H1 (cell line): ENCODE measurements at regions not wholly inside any gene's neighbourhood (a gene's known extent, or its start where the extent isn't known, plus 50 kb on each side); places are given as distances from the start of the nearest gene placed in this dataset.

Source experiments
- CTCF ChIA-PET: fragments of 300-600 bp; sonication (Branson Sonifier 250); formaldehyde crosslinking; loops from one replicate; lab custom pipeline; 2021; ENCODE audit not compliant: partially characterized antibody; lab: Charles Lee
- POLR2A ChIA-PET: fragments of 300-600 bp; sonication (Branson Sonifier 250); formaldehyde crosslinking; loops from one replicate; lab custom pipeline; 2021; ENCODE audit warnings: inconsistent platforms; ENCODE audit not compliant: partially characterized antibody; lab: Charles Lee
- DNase-seq, 2 experiments: peaks; one replicate each; pipeline versions ENCODE4 v3.0.0 to v3.0.0-alpha.2; 2010 to 2022; ENCODE audit warnings: low spot score in 2 of 2, low read depth in 1 of 2, mixed read lengths in 1 of 2
- FAIRE-seq: peaks from 2 replicates; lab custom pipeline; 2011; peaks lifted over from hg19 to GRCh38; lab: Jason Lieb, UNC
- H2AFZ ChIP-seq: 2 replicates; pipeline ENCODE4 v1.8.1; 2012; ENCODE audit warnings: low read length, inconsistent platforms
- H2AK5ac ChIP-seq: 2 replicates; pipeline ENCODE4 v1.6.1; 2013; ENCODE audit warnings: low read depth, low read length
- H2BK120ac ChIP-seq: replicated peaks from 2 replicates; pipeline ENCODE3; 2013; ENCODE audit warnings: low read depth, low read length, inconsistent platforms
- H2BK12ac ChIP-seq: 2 replicates; pipeline ENCODE4 v1.6.1; 2013; ENCODE audit warnings: low read depth, low read length
- H2BK15ac ChIP-seq: 2 replicates; pipeline ENCODE4 v1.6.1; 2013; ENCODE audit warnings: low read length
- H2BK20ac ChIP-seq: 2 replicates; pipeline ENCODE4 v1.6.1; 2013; ENCODE audit warnings: low read length
- H2BK5ac ChIP-seq: 2 replicates; pipeline ENCODE4 v1.6.1; 2013; ENCODE audit warnings: low read depth, low read length
- H3K14ac ChIP-seq: 2 replicates; pipeline ENCODE4 v1.6.1; 2013; ENCODE audit warnings: inconsistent platforms; ENCODE audit not compliant: insufficient read length
- H3K18ac ChIP-seq: 2 replicates; pipeline ENCODE4 v1.6.1; 2013; ENCODE audit warnings: low read length; ENCODE audit errors: extremely low read depth
- H3K23ac ChIP-seq: 2 replicates; pipeline ENCODE4 v1.6.1; 2013; ENCODE audit warnings: inconsistent platforms; ENCODE audit not compliant: insufficient read length
- H3K23me2 ChIP-seq: 2 replicates; pipeline ENCODE4 v1.6.1; 2013; ENCODE audit warnings: low read depth, low read length
- H3K27ac ChIP-seq: 2 replicates; pipeline ENCODE4 v1.6.1; 2011; ENCODE audit warnings: low read depth, low read length, inconsistent platforms
- H3K27me3 ChIP-seq, 4 experiments: replicated peaks in 1 of 4; 1 replicate in 1 of 4; 2 replicates in 3 of 4; pipeline versions ENCODE4 v1.6.1 to v1.8.1; 2011 to 2013; ENCODE audit warnings: low read length in 3 of 4, mild to moderate bottlenecking in 3 of 4, inconsistent platforms in 2 of 4, mixed read lengths in 2 of 4, moderate library complexity in 1 of 4; ENCODE audit not compliant: control insufficient read depth in 3 of 4, insufficient read depth in 3 of 4; ENCODE audit errors: extremely low read depth in 1 of 4
- H3K36me3 ChIP-seq, 4 experiments: 2 replicates each; pipeline versions ENCODE4 v1.6.1 to v1.8.1; 2011 to 2013; ENCODE audit warnings: mild to moderate bottlenecking in 4 of 4, low read length in 3 of 4, moderate library complexity in 2 of 4, control low read depth in 1 of 4, inconsistent platforms in 1 of 4; ENCODE audit not compliant: insufficient read depth in 4 of 4, control insufficient read depth in 2 of 4
- H3K4ac ChIP-seq: replicated peaks from 2 replicates; pipeline ENCODE3; 2013; ENCODE audit warnings: low read length, low read depth, mixed read lengths, inconsistent platforms; ENCODE audit not compliant: insufficient read length
- H3K4me1 ChIP-seq, 4 experiments: replicated peaks in 1 of 4; 1 replicate in 1 of 4; 2 replicates in 3 of 4; pipeline versions ENCODE4 v1.6.1 to v1.8.1; 2011 to 2013; ENCODE audit warnings: low read length in 3 of 4, inconsistent platforms in 2 of 4, mixed read lengths in 1 of 4; ENCODE audit not compliant: insufficient read depth in 4 of 4, control insufficient read depth in 3 of 4
- H3K4me2 ChIP-seq, 2 experiments: 2 replicates each; pipeline versions ENCODE4 v1.6.1 to v1.8.1; 2011 to 2013; ENCODE audit warnings: low read depth in 2 of 2, low read length in 2 of 2, control low read depth in 1 of 2, inconsistent platforms in 1 of 2, mild to moderate bottlenecking in 1 of 2; ENCODE audit not compliant: insufficient read depth in 1 of 2
- H3K4me3 ChIP-seq, 4 experiments: fragments of 200-600, 300-600 bp in 1 of 4; sonication (generic), shearing (Covaris generic), sonication (Bioruptor Twin) in 1 of 4; 2 replicates each; pipeline versions ENCODE4 v1.5.1 to v1.8.1; 2011 to 2016; ENCODE audit warnings: low read length in 4 of 4, low read depth in 3 of 4, control low read depth in 2 of 4, inconsistent platforms in 2 of 4, mild to moderate bottlenecking in 2 of 4, mixed read lengths in 1 of 4, moderate library complexity in 1 of 4; ENCODE audit not compliant: insufficient read depth in 2 of 4; ENCODE audit errors: extremely low read depth in 1 of 4
- H3K56ac ChIP-seq: replicated peaks from 2 replicates; pipeline ENCODE3; 2013; ENCODE audit warnings: low read depth, mild to moderate bottlenecking, mixed read lengths, low read length, inconsistent platforms; ENCODE audit not compliant: insufficient read length
- H3K79me1 ChIP-seq: 2 replicates; pipeline ENCODE4 v1.6.1; 2013; ENCODE audit warnings: low read depth, low read length, control low read depth
- H3K79me2 ChIP-seq, 2 experiments: 2 replicates each; pipeline versions ENCODE4 v1.6.1 to v1.8.1; 2012 to 2013; ENCODE audit warnings: low read length in 2 of 2, mild to moderate bottlenecking in 2 of 2, inconsistent platforms in 1 of 2; ENCODE audit not compliant: insufficient read depth in 2 of 2, control insufficient read depth in 1 of 2
- H3K9ac ChIP-seq, 4 experiments: replicated peaks in 1 of 4; 1 replicate in 1 of 4; 2 replicates in 3 of 4; pipeline versions ENCODE4 v1.6.1 to v1.8.1; 2011 to 2013; ENCODE audit warnings: low read depth in 3 of 4, low read length in 3 of 4, control low read depth in 2 of 4, mild to moderate bottlenecking in 2 of 4, moderate library complexity in 2 of 4, inconsistent platforms in 1 of 4; ENCODE audit errors: extremely low read depth in 1 of 4
- H3K9me3 ChIP-seq, 2 experiments: 2 replicates each; pipeline versions ENCODE4 v1.6.1 to v1.8.1; 2012 to 2013; ENCODE audit warnings: mild to moderate bottlenecking in 2 of 2, moderate library complexity in 2 of 2, control low read depth in 1 of 2, inconsistent platforms in 1 of 2, low read depth in 1 of 2, low read length in 1 of 2, mixed read lengths in 1 of 2; ENCODE audit not compliant: insufficient read depth in 2 of 2
- H4K20me1 ChIP-seq, 2 experiments: replicated peaks in 1 of 2; 2 replicates each; pipeline versions ENCODE3 to v1.8.1; 2011 to 2013; ENCODE audit warnings: inconsistent platforms in 2 of 2, low read length in 2 of 2, mild to moderate bottlenecking in 1 of 2; ENCODE audit not compliant: insufficient read depth in 2 of 2, control insufficient read depth in 1 of 2
- H4K5ac ChIP-seq: 2 replicates; pipeline ENCODE4 v1.6.1; 2013; ENCODE audit warnings: low read length, low read depth, mixed read lengths, inconsistent platforms; ENCODE audit not compliant: insufficient read length
- H4K8ac ChIP-seq: 2 replicates; pipeline ENCODE4 v1.8.0; 2013; ENCODE audit warnings: mild to moderate bottlenecking, moderate library complexity, low read length, inconsistent platforms; ENCODE audit not compliant: insufficient read depth; ENCODE audit errors: extremely low read depth
- H4K91ac ChIP-seq: replicated peaks from 2 replicates; pipeline ENCODE3; 2013; ENCODE audit warnings: low read length, mixed read lengths, inconsistent platforms; ENCODE audit not compliant: insufficient read length
- CHD2 ChIP-seq: IDR thresholded peaks from 2 replicates; pipeline ENCODE4 v1.6.1; 2012; ENCODE audit warnings: low read length, improper control_type of control experiment
- FOSL1 ChIP-seq: IDR thresholded peaks from 2 replicates; pipeline ENCODE4 v1.6.1; 2011; ENCODE audit warnings: mild to moderate bottlenecking, low read depth, low read length, moderate library complexity; ENCODE audit not compliant: insufficient read depth
- KDM5A ChIP-seq: fragments of 200-600 bp; IDR thresholded peaks from 2 replicates; pipeline ENCODE4 v1.7.1; 2012; ENCODE audit warnings: mild to moderate bottlenecking, low read length, inconsistent platforms, mixed read lengths
- RAD21 ChIP-seq, 2 experiments: IDR thresholded peaks in 1 of 2; conservative IDR thresholded peaks in 1 of 2; 2 replicates each; pipeline ENCODE4 v1.6.1; 2011; ENCODE audit warnings: low read depth in 2 of 2, low read length in 2 of 2, improper control_type of control experiment in 1 of 2, inconsistent platforms in 1 of 2, mild to moderate bottlenecking in 1 of 2, moderate library complexity in 1 of 2
- YY1 ChIP-seq: IDR thresholded peaks from 2 replicates; pipeline ENCODE4 v1.6.1; 2011; ENCODE audit warnings: low read depth, mild to moderate bottlenecking, low read length
- WGBS, 2 experiments: shearing (Covaris generic) in 1 of 2; methylation state at CpG; one replicate each; pipeline versions ENCODE4 v1.1.6 to v1.1.7; 2013 to 2015; ENCODE audit warnings: low lambda C conversion rate in 2 of 2, mixed read lengths in 2 of 2, inconsistent platforms in 1 of 2, low coverage in 1 of 2, missing lambda C conversion rate in 1 of 2; ENCODE audit not compliant: insufficient replicate concordance in 2 of 2, insufficient coverage in 1 of 2, insufficient read length in 1 of 2; ENCODE audit errors: extremely low coverage in 1 of 2, missing lambda C conversion rate in 1 of 2; 5-methylcytosine and 5-hydroxymethylcytosine counted together
- TF ChIP-seq, protein P1 (sequence below), 3 experiments: IDR thresholded peaks; 1 replicate in 2 of 3; 2 replicates in 1 of 3; pipeline versions ENCODE4 v1.5.1 to v1.6.1; 2011; ENCODE audit warnings: low read length in 3 of 3, mild to moderate bottlenecking in 3 of 3, inconsistent platforms in 2 of 3, low read depth in 1 of 3, moderate library complexity in 1 of 3; ENCODE audit not compliant: insufficient read depth in 1 of 3; ENCODE audit errors: control extremely low read depth in 1 of 3

DNA sequence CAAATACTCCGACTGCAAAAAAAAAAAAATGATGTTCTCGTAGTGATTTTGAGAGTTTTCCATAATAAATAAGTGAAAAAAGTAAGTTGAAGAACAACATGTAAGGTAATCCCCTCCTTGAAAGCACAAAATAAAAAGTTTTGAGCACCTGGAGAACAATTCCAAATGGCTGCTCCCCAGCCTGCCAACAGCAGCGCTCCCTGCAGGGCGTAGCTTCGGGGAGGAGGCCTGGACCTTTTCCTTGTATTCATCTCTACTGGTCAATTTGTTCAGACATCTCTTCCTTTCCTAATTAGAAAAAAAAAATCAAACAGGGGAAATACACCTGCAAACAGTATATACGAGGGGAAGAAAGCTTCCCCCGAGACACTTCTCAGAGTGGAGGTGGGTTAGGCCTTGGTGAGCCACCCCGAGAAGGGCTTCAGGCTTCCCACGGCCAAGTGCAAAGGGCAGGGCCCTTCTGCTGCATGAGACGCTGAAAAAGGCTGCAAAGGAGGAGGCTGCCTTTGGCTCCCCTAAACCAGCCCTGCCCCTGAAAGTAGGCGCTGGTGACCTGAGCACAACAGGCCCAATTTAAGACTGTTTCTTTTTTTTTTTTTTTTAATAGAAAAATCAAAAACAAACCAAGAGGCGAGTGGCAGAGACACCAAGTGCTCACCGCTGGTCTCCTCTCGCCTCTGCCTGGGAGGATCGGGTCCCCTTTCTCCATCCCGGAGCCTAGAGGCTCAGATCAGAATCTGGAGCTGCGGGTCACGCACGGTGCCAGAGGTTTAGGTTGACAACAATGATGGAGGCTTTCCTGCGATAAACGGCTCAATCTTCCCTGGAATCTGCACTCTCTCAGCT lies 193.1 kb upstream of the FOXF1 start:
- no peak for TF ChIP-seq CHD2
- TF ChIP-seq KDM5A, result no peak
- TF ChIP-seq, protein P1, sequence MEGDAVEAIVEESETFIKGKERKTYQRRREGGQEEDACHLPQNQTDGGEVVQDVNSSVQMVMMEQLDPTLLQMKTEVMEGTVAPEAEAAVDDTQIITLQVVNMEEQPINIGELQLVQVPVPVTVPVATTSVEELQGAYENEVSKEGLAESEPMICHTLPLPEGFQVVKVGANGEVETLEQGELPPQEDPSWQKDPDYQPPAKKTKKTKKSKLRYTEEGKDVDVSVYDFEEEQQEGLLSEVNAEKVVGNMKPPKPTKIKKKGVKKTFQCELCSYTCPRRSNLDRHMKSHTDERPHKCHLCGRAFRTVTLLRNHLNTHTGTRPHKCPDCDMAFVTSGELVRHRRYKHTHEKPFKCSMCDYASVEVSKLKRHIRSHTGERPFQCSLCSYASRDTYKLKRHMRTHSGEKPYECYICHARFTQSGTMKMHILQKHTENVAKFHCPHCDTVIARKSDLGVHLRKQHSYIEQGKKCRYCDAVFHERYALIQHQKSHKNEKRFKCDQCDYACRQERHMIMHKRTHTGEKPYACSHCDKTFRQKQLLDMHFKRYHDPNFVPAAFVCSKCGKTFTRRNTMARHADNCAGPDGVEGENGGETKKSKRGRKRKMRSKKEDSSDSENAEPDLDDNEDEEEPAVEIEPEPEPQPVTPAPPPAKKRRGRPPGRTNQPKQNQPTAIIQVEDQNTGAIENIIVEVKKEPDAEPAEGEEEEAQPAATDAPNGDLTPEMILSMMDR (IDR thresholded peaks at IDR 0.05; ENCODE audit: control extremely low read depth in 1 of 3, insufficient read depth in 1 of 3, low read depth in 1 of 3, low read length in 3 of 3), result peak in 2 of 3 experiments; percentile 19 to 39; a peak in 2 of 4 replicates
- peak; percentile 31 to 43; a peak in 2 of 4 replicates for TF ChIP-seq RAD21 (IDR thresholded peaks at IDR 0.05 in 1 of 2, conservative IDR thresholded peaks at IDR 0.05 in 1 of 2; ENCODE audit: low read depth in 2 of 2, low read length in 2 of 2)
- no peak for TF ChIP-seq FOSL1
- peak; percentile 65 for TF ChIP-seq YY1
- Histone ChIP-seq H3K4me3 (no peak overlapping the region), H3K4ac (no peak overlapping the region), H3K9ac (no peak overlapping the region), H2AFZ (peak overlapping the region; percentile 83), H3K18ac (no peak overlapping the region), H3K27me3 (no peaks in the 10 kb centered on the region; a peak in 1 of 7 replicates), H2BK15ac (no peak overlapping the region), H4K5ac (no peak overlapping the region), H3K23ac (no peak overlapping the region), H3K36me3 (no peaks in the 10 kb centered on the region), H4K8ac (0 out of 2 replicates have a peak overlapping the region, but pooled peaks have one; percentile 35), H3K14ac (no peak overlapping the region), H2BK20ac (no peak overlapping the region), H2BK12ac (no peak overlapping the region), H2AK5ac (no peak overlapping the region), H3K79me2 (no peaks in the 10 kb centered on the region), H2BK120ac (no peak overlapping the region), H3K56ac (no peak overlapping the region), H3K4me1 (no peaks in the 10 kb centered on the region; a peak in 1 of 7 replicates), H3K27ac (no peak overlapping the region; the same call in 1 of the 2 replicates), H3K79me1 (no peaks in the 10 kb centered on the region), H4K20me1 (no peaks in the 10 kb centered on the region), H3K23me2 (no peaks in the 10 kb centered on the region), H4K91ac (no peak overlapping the region), H3K4me2 (no peak overlapping the region), H3K9me3 (no peaks in the 10 kb centered on the region), H2BK5ac (no peak overlapping the region)
- FAIRE-seq, result no peak
- ChIA-PET CTCF (interaction anchor here (0.7 to 2.0 kb wide), 10 partner anchors 8 to 246 kb away, joined by 3 to 6 read pairs (median 4); no protein-coding TSS in a partner anchor), POLR2A (interaction anchor here (0.6 kb wide), 2 partner anchors 98 to 204 kb away, joined by 3 read pairs; no protein-coding TSS in a partner anchor)
- DNase-seq, result no peak
- 78% methylated on average over 20 of the region's 21 CpGs; no CpG with 5 or more reads in 1 of the 2 experiments for WGBS, 2 experiments
